Femur (tissue), 1 donor: ENCODE measurements at regions not wholly inside any gene's neighbourhood (a gene's known extent, or its start where the extent isn't known, plus 50 kb on each side); places are given as distances from the start of the nearest gene placed in this dataset.

Source experiments
- DNase-seq: peaks from one replicate; pipeline ENCODE4 v3.0.0-alpha.2; 2017

- no peak for DNase-seq
Observed at GRCh38 chr14:71290301-71290700, 383.0 kb downstream of the PCNX1 start.

GRCh38 chr14:71290960-71291466 lies 383.8 kb downstream of the PCNX1 start:
- DNase-seq, result peak; percentile 34

GRCh38 chr14:71296184-71296583 lies 388.9 kb downstream of the PCNX1 start:
- no peak for DNase-seq

GRCh38 chr14:71300566-71301330 lies 393.5 kb downstream of the PCNX1 start:
- DNase-seq, result no peak

GRCh38 chr14:71301611-71302010 lies 394.4 kb downstream of the PCNX1 start:
- no peak for DNase-seq

- DNase-seq, result no peak
Observed at GRCh38 chr14:71304690-71305089, 397.4 kb downstream of the PCNX1 start.

- no peak for DNase-seq
Observed at GRCh38 chr14:71308671-71309070, 401.4 kb downstream of the PCNX1 start.

GRCh38 chr14:71309756-71310155 lies 402.5 kb downstream of the PCNX1 start:
- no peak for DNase-seq

- no peak for DNase-seq
Observed at GRCh38 chr14:71311061-71311460, 403.8 kb downstream of the PCNX1 start.

- DNase-seq, result no peak
Observed at GRCh38 chr14:71314717-71315116, 407.5 kb downstream of the PCNX1 start.

- DNase-seq, result no peak
Observed at GRCh38 chr14:71317385-71318096, 410.3 kb downstream of the PCNX1 start.

- no peak for DNase-seq
Observed at GRCh38 chr14:71318097-71318459, 410.8 kb downstream of the PCNX1 start.

GRCh38 chr14:71319666-71320065 lies 412.4 kb downstream of the PCNX1 start:
- DNase-seq, result peak; percentile 44

- peak; percentile 99 for DNase-seq
Observed at GRCh38 chr14:71320107-71320733, 413.0 kb downstream of the PCNX1 start, which contains the start of gene SIPA1L1. TSS of gene SIPA1L1 (plus strand) at chr14:71320476.

- DNase-seq, result peak; percentile 65
Observed at GRCh38 chr14:71320734-71321573, 413.7 kb downstream of the PCNX1 start.

- DNase-seq, result peak; percentile 36
Observed at GRCh38 chr14:71321574-71322315, 414.5 kb downstream of the PCNX1 start.

- DNase-seq, result no peak
Observed at GRCh38 chr14:71322655-71323250, 415.5 kb downstream of the PCNX1 start.

- no peak for DNase-seq
Observed at GRCh38 chr14:71324767-71325272, 417.6 kb downstream of the PCNX1 start.

- no peak for DNase-seq
Observed at GRCh38 chr14:71327691-71328090, 420.4 kb downstream of the PCNX1 start.

- no peak for DNase-seq
Observed at GRCh38 chr14:71328183-71328582, 420.9 kb downstream of the PCNX1 start.

GRCh38 chr14:71328954-71329353 lies 421.7 kb downstream of the PCNX1 start:
- DNase-seq, result no peak
